ENCODE measurements at regions not wholly inside any gene's neighbourhood (a gene's known extent, or its start where the extent isn't known, plus 50 kb on each side); places are given as distances from the start of the nearest gene placed in this dataset.

DNA sequence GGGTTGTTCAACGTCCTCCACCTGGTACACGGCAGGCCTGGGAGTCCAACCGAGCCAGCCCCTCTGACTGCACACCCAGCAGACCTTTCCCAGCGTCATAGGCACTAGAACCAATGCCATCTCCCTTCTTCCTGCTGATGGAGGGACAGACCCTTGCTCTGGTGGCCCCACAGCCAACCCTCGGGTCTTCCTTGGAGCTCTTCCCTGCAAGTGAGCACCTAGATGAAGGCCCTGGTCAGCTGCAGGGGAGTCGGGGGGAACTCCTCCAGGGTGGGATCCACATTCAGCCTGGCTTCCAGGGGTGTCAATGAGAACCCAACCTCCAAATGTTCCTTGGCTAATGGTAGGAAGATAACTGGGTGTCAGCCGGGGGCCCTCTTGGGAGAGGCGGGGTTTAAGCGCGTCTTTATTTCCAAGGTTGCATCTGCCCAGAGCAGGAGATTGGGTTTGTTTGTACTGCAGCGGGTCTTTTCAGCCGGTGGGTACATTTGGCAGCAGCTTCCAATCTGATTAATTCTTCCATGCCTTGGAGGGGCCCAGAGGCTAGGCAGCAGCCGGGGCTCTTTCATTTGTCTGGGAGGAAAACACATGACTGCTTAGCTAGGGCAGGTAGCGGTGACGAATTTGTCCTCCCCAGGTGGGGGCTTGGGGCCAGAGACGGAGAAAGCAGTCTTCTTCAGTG lies 56.0 kb upstream of the SHISAL1 start:
- H3K4me1 Mint-ChIP-seq = peaks cover 9% of the 10 kb centered on the region
- H3K27me3 Mint-ChIP-seq (ENCODE audit: low read depth) = peaks cover 7% of the 10 kb centered on the region
- DNase-seq (ENCODE audit: low spot score in 2 of 2, unreplicated experiment in 2 of 2) = no peak
- H3K9me3 Mint-ChIP-seq = no peaks in the 10 kb centered on the region
- TF ChIP-seq, protein P1, sequence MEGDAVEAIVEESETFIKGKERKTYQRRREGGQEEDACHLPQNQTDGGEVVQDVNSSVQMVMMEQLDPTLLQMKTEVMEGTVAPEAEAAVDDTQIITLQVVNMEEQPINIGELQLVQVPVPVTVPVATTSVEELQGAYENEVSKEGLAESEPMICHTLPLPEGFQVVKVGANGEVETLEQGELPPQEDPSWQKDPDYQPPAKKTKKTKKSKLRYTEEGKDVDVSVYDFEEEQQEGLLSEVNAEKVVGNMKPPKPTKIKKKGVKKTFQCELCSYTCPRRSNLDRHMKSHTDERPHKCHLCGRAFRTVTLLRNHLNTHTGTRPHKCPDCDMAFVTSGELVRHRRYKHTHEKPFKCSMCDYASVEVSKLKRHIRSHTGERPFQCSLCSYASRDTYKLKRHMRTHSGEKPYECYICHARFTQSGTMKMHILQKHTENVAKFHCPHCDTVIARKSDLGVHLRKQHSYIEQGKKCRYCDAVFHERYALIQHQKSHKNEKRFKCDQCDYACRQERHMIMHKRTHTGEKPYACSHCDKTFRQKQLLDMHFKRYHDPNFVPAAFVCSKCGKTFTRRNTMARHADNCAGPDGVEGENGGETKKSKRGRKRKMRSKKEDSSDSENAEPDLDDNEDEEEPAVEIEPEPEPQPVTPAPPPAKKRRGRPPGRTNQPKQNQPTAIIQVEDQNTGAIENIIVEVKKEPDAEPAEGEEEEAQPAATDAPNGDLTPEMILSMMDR (IDR thresholded peaks at IDR 0.05; ENCODE audit: unreplicated experiment) = no peak
- no peak overlapping the region for H3K4me3 Mint-ChIP-seq
- no peak overlapping the region for H3K27ac Mint-ChIP-seq
- no peaks in the 10 kb centered on the region for H3K36me3 Mint-ChIP-seq

DNA sequence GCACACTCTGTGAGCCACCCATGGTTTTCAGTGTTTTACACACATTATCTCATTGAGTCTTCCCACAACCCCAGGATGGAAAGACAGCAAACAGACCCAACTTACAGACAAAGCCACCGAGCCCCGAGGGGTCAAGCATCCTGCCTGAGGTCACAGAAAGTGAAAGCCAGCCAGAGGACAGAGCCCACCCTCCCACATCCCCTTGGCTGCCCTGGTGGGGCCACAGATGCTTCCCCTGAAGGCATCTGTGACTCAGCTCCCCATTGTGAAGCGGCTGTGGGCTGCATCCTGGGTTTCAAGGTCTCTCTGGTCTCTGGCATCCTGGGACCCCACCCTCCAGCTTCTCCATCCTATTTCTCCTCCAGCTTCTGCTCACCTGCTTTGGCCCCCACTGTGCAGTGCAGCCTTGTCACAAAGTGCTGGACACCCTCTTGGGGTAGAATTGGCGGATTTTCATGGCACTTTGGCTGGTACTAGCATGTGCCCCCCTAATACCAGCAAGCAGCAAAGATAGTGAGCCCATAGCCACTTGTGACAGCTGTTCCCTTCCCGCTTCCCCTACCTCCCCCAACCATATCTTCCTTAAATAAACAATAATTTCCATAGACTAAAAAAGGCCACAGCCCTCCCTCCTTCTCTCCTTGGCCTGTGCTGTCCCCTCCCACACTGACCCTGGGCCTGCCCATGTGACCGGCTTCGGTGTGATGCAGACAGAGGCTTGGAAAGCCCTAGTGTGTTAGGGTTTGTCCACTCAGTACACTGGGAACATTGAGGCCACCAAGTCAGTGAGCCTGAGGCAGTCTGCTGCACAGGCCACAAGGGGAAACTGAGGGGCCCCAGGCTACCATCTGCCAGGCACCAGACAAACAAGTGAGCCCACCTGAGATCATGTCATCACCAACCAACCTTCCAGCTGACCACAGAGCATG lies 53.9 kb upstream of the SHISAL1 start:
- Mint-ChIP-seq H3K27me3 (ENCODE audit: low read depth) (peaks cover 7% of the 10 kb centered on the region), H3K4me3 (no peak overlapping the region), H3K36me3 (no peaks in the 10 kb centered on the region), H3K27ac (no peak overlapping the region), H3K9me3 (no peaks in the 10 kb centered on the region), H3K4me1 (peaks cover 9% of the 10 kb centered on the region)
- no peak for DNase-seq (ENCODE audit: low spot score in 2 of 2, unreplicated experiment in 2 of 2)
- TF ChIP-seq, protein P1 (IDR thresholded peaks at IDR 0.05; ENCODE audit: unreplicated experiment) = no peak

DNA sequence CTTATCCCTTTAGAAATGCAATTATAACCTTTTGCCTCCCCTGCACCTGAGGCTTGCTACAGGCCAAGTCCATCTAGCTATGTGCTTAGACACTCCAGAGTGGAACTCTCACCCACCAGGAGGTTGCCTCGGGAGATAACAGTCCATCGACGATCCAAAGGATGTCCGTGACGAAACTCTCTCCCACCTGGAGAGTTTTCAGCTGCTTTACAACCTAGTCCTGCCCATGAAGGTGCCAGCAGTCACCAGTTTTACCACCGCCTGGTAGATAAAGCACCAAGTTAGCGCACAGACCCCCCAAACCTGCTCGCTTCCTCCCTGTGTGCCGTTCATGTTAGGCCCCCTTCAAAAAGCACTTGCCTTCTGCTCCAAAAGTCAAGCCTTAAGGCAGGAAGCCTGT lies 53.1 kb upstream of the SHISAL1 start:
- Mint-ChIP-seq H3K27ac (no peak overlapping the region), H3K9me3 (no peaks in the 10 kb centered on the region), H3K4me3 (no peak overlapping the region), H3K4me1 (peaks cover 9% of the 10 kb centered on the region), H3K27me3 (ENCODE audit: low read depth) (peaks cover 7% of the 10 kb centered on the region), H3K36me3 (no peaks in the 10 kb centered on the region)
- no peak for DNase-seq (ENCODE audit: low spot score in 2 of 2, unreplicated experiment in 2 of 2)
- TF ChIP-seq, protein P1 (IDR thresholded peaks at IDR 0.05; ENCODE audit: unreplicated experiment) = no peak

DNA sequence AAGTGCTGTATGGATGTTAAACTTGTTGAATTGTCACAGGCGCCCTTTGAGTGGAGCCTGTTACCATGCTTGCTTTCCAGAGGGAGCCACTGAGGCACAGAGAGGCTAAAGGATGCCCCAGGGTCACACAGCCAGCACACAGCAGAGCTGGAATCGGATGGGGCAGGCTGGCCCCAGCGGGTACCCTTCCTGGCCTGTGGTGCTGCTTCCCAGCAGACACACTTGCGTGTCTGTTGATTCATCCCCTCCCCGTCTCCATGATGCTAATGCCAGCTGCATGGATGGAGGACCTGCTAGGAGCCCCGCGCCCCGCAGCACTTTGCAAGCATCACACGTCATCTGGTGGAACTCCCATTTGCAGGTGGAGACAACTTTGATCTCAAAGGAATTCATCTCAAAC lies 52.4 kb upstream of the SHISAL1 start:
- Mint-ChIP-seq H3K4me3 (no peak overlapping the region), H3K36me3 (no peaks in the 10 kb centered on the region), H3K27me3 (ENCODE audit: low read depth) (peaks cover 7% of the 10 kb centered on the region), H3K27ac (no peak overlapping the region), H3K4me1 (peaks cover 4% of the 10 kb centered on the region), H3K9me3 (no peaks in the 10 kb centered on the region)
- DNase-seq (ENCODE audit: low spot score in 2 of 2, unreplicated experiment in 2 of 2) = no peak
- TF ChIP-seq, protein P1 (IDR thresholded peaks at IDR 0.05; ENCODE audit: unreplicated experiment) = no peak

DNA sequence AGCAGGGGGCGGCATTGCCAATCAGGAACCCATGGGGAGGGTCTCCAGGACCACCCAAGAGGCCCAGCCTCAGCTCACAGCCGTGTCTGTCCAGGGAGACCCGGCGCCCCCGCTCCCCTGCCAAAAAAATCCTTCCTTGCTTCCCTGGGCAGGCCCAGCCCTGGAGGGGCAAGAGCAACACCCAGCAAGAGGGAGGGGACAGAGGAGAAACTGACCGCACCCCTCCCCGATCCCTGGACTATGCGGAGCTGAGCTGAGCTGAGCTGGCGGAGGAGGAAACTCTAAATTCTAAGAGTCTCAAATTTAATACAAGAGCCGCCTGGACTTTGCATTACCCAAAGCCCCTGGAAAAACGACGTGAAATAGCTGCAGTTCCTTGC lies 52.0 kb upstream of the SHISAL1 start:
- H3K27me3 Mint-ChIP-seq (ENCODE audit: low read depth) = peaks cover 7% of the 10 kb centered on the region
- DNase-seq (ENCODE audit: low spot score in 2 of 2, unreplicated experiment in 2 of 2) = no peak
- no peaks in the 10 kb centered on the region for H3K9me3 Mint-ChIP-seq
- TF ChIP-seq, protein P1 (IDR thresholded peaks at IDR 0.05; ENCODE audit: unreplicated experiment) = no peak
- H3K4me1 Mint-ChIP-seq = peaks cover 4% of the 10 kb centered on the region
- no peak overlapping the region for H3K27ac Mint-ChIP-seq
- no peaks in the 10 kb centered on the region for H3K36me3 Mint-ChIP-seq
- no peak overlapping the region for H3K4me3 Mint-ChIP-seq

Measured in mesothelial cell of epicardium (in vitro differentiated cells).